Transverse colon (tissue), 4 donors: ENCODE measurements at regions not wholly inside any gene's neighbourhood (a gene's known extent, or its start where the extent isn't known, plus 50 kb on each side); places are given as distances from the start of the nearest gene placed in this dataset.

ENCODE experiments used
- CTCF ChIP-seq, 5 experiments: fragments of 200-600 bp in 3 of 5; fragments of 450-650 bp in 2 of 5; sonication (generic) in 3 of 5; IDR thresholded peaks; 1 replicate in 2 of 5; 2 replicates in 3 of 5; pipeline ENCODE4 v1.5.1; 2016 to 2017; ENCODE audit warnings: antibody characterized with exemption in 5 of 5, inconsistent platforms in 3 of 5, mild to moderate bottlenecking in 2 of 5, moderate library complexity in 1 of 5
- EP300 ChIP-seq: sonication (generic); formaldehyde crosslinking; IDR thresholded peaks from one replicate; pipeline ENCODE4 v1.6.1; 2017; ENCODE audit warnings: antibody characterized with exemption, low read depth
- POLR2A ChIP-seq: fragments of 450-650 bp; IDR thresholded peaks from one replicate; pipeline ENCODE4 v1.6.1; 2016; ENCODE audit warnings: antibody characterized with exemption, mild to moderate bottlenecking, moderate library complexity
- POLR2AphosphoS5 ChIP-seq, 3 donors: sonication (generic); formaldehyde crosslinking; IDR thresholded peaks; one replicate each; pipeline ENCODE4 v1.6.1; 2016; ENCODE audit warnings: antibody characterized with exemption in 3 of 3

GRCh38 chr22:26983311-26983710 lies 325.9 kb downstream of the MIAT start:
- TF ChIP-seq CTCF (IDR thresholded peaks at IDR 0.05): no peak
- no peak for TF ChIP-seq EP300
- TF ChIP-seq POLR2AphosphoS5 (IDR thresholded peaks at IDR 0.05): no peak
- no peak for TF ChIP-seq POLR2A
